Neural cell (in vitro differentiated cells): ENCODE measurements at regions not wholly inside any gene's neighbourhood (a gene's known extent, or its start where the extent isn't known, plus 50 kb on each side); places are given as distances from the start of the nearest gene placed in this dataset.

Experiments
- H2AFZ ChIP-seq: fragments of 200-600, 300-800 bp; sonication (generic), shearing (Covaris generic); 2 replicates; pipeline ENCODE4 v1.6.0; 2014; ENCODE audit warnings: low read depth, mild to moderate bottlenecking, antibody characterized with exemption, low read length, moderate library complexity
- H3F3A ChIP-seq: fragments of 200-600 bp; shearing (Covaris generic); 2 replicates; pipeline ENCODE4 v1.6.1; 2016; ENCODE audit warnings: mild to moderate bottlenecking, moderate library complexity, mixed read lengths, antibody characterized with exemption, low read length; ENCODE audit not compliant: insufficient read depth, poor library complexity, severe bottlenecking
- H3K27ac ChIP-seq: fragments of 200-600, 300-800 bp; sonication (generic), shearing (Covaris generic); 2 replicates; pipeline ENCODE4 v1.5.1; 2014; ENCODE audit warnings: mild to moderate bottlenecking, low read length, moderate library complexity
- H3K27me3 ChIP-seq: fragments of 300-800, 200-600 bp; sonication (generic), shearing (Covaris generic); 2 replicates; pipeline ENCODE4 v1.6.0; 2014; ENCODE audit warnings: mild to moderate bottlenecking, low read depth, low read length, moderate library complexity; ENCODE audit not compliant: insufficient read depth
- H3K36me3 ChIP-seq: fragments of 300-800, 200-600 bp; sonication (generic), shearing (Covaris generic); 2 replicates; pipeline ENCODE4 v1.5.1; 2014; ENCODE audit warnings: mild to moderate bottlenecking, antibody characterized with exemption, low read length, moderate library complexity; ENCODE audit not compliant: insufficient read depth
- H3K4me2 ChIP-seq: fragments of 300-800, 200-600 bp; sonication (generic), shearing (Covaris generic); 2 replicates; pipeline ENCODE4 v1.6.0; 2014; ENCODE audit warnings: mild to moderate bottlenecking, low read length
- H3K4me3 ChIP-seq: fragments of 300-800, 200-600 bp; sonication (generic), shearing (Covaris generic); 2 replicates; pipeline ENCODE4 v1.5.1; 2014; ENCODE audit warnings: mild to moderate bottlenecking, low read length, moderate library complexity
- H3K79me2 ChIP-seq: fragments of 200-600 bp; shearing (Covaris generic); replicated peaks from 2 replicates; pipeline ENCODE4 v1.6.0; 2014; ENCODE audit warnings: mild to moderate bottlenecking, low read length, moderate library complexity; ENCODE audit not compliant: insufficient read depth
- H3K9ac ChIP-seq: fragments of 300-800, 200-600 bp; sonication (generic), shearing (Covaris generic); 2 replicates; pipeline ENCODE4 v1.6.1; 2016; ENCODE audit warnings: mild to moderate bottlenecking, low read length, mixed read lengths
- H3K9me2 ChIP-seq: fragments of 200-600 bp; shearing (Covaris generic); 2 replicates; pipeline ENCODE4 v1.6.1; 2016; ENCODE audit warnings: mild to moderate bottlenecking, low read length, mixed read lengths; ENCODE audit not compliant: insufficient read depth
- H3K9me3 ChIP-seq: fragments of 200-600, 300-800 bp; sonication (generic), shearing (Covaris generic); 2 replicates; pipeline ENCODE4 v1.6.1; 2016; ENCODE audit warnings: mild to moderate bottlenecking, mixed run types, low read length, moderate library complexity, mixed read lengths
- H4K20me1 ChIP-seq: fragments of 200-600 bp; shearing (Covaris generic); 2 replicates; pipeline ENCODE4 v1.6.1; 2016; ENCODE audit warnings: mild to moderate bottlenecking, mixed run types; ENCODE audit not compliant: insufficient read depth
- EP300 ChIP-seq: fragments of 450-650 bp; conservative IDR thresholded peaks from 2 replicates; pipeline ENCODE4 v1.6.1; 2014; ENCODE audit warnings: antibody characterized with exemption, mild to moderate bottlenecking, moderate library complexity; ENCODE audit not compliant: poor library complexity, severe bottlenecking
- EZH2 ChIP-seq: fragments of 200-600, 300-800 bp; shearing (Covaris generic), sonication (generic); IDR thresholded peaks from 2 replicates; pipeline ENCODE4 v1.6.1; 2014; ENCODE audit warnings: antibody characterized with exemption, low read length, borderline replicate concordance, mild to moderate bottlenecking; ENCODE audit not compliant: insufficient read depth, poor library complexity, severe bottlenecking
- MXI1 ChIP-seq: fragments of 450-650 bp; conservative IDR thresholded peaks from 2 replicates; pipeline ENCODE4 v1.6.1; 2014; ENCODE audit warnings: antibody characterized with exemption, mild to moderate bottlenecking; ENCODE audit not compliant: poor library complexity, severe bottlenecking
- POLR2AphosphoS5 ChIP-seq: IDR thresholded peaks from 2 replicates; pipeline ENCODE4 v1.6.1; 2012
- RAD21 ChIP-seq: fragments of 450-650 bp; conservative IDR thresholded peaks from 2 replicates; pipeline ENCODE4 v1.6.1; 2014; ENCODE audit warnings: antibody characterized with exemption, mild to moderate bottlenecking, moderate library complexity
- SMC3 ChIP-seq: fragments of 450-650 bp; conservative IDR thresholded peaks from 2 replicates; pipeline ENCODE4 v1.6.1; 2014; ENCODE audit warnings: antibody characterized with exemption, mild to moderate bottlenecking, moderate library complexity; ENCODE audit not compliant: poor library complexity
- TAF1 ChIP-seq: IDR thresholded peaks from 2 replicates; pipeline ENCODE4 v1.6.1; 2012; ENCODE audit warnings: low read depth
- TF ChIP-seq, protein P1 (sequence below): fragments of 450-650 bp; IDR thresholded peaks from 2 replicates; pipeline ENCODE4 v1.5.1; 2014; ENCODE audit warnings: antibody characterized with exemption, mild to moderate bottlenecking, moderate library complexity; ENCODE audit not compliant: poor library complexity, severe bottlenecking
- TF ChIP-seq, protein P2 (sequence below): IDR thresholded peaks from 2 replicates; pipeline ENCODE4 v1.6.1; 2012; ENCODE audit warnings: borderline replicate concordance

DNA sequence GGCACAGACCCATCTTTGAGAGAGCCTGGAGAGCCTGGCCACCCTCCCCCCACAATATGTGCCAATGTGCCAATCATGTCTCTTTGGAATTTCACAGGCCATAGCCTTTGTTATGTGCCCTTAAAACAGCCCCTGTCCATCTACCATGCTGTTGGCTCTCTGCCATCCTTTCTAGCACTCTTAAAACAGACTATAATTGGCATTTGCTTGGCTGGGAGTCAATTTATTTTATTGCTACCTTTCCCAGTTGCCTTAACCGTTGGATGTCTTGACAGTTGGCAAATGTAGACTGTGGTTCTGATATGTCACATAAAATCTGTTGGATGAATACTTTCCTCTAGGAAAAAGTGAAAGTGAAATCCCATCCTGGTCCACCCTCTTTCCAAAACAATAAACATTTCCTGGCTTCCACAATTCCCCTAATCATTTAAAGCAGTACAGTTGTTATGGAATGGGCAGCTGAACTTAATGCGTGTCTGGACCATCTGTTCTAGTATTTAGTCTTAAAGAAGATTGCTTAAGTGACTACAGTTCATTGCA is 394.0 kb downstream of the KCNJ2 start:
- no peak for TF ChIP-seq EZH2
- Histone ChIP-seq H3K4me3 (no peak overlapping the region), H2AFZ (no peak overlapping the region), H4K20me1 (no peaks in the 10 kb centered on the region), H3K9me3 (no peaks in the 10 kb centered on the region), H3K9ac (no peak overlapping the region), H3F3A (no peaks in the 10 kb centered on the region), H3K79me2 (no peaks in the 10 kb centered on the region), H3K36me3 (no peaks in the 10 kb centered on the region), H3K27me3 (no peaks in the 10 kb centered on the region), H3K4me2 (no peak overlapping the region), H3K9me2 (no peaks in the 10 kb centered on the region), H3K27ac (no peak overlapping the region)

DNA sequence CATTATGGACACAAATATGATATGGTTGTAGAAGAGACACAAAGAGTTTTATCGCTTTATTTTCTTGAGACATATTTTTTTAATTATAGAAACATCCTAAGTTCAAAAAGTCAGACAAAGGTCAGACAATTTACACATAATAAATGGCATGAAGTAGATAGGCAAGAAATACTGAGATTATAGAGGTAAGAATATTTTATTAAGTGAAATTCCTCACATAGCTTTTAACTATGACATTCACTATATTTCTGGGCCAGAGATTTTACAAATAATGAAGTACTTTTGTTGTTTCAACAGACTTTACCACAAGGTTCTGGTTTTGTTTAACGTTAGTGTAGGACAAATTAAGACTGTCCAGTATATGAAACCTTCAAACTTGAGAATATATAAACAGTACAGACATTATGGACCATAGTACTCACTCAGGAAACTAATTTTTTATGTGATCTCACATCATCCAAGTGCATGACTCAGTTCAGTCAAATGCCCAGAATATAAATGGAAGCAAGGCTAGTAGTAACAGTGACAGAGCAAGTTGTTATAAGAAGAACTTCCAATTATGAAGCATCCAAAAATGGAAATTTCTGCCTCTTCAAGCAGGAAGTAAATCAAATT is 394.8 kb downstream of the KCNJ2 start:
- no peaks in the 10 kb centered on the region for H3K27me3 ChIP-seq
- H3F3A ChIP-seq: no peaks in the 10 kb centered on the region
- no peaks in the 10 kb centered on the region for H3K9me2 ChIP-seq
- no peaks in the 10 kb centered on the region for H3K36me3 ChIP-seq
- H2AFZ ChIP-seq: no peak overlapping the region
- TF ChIP-seq, protein P1, sequence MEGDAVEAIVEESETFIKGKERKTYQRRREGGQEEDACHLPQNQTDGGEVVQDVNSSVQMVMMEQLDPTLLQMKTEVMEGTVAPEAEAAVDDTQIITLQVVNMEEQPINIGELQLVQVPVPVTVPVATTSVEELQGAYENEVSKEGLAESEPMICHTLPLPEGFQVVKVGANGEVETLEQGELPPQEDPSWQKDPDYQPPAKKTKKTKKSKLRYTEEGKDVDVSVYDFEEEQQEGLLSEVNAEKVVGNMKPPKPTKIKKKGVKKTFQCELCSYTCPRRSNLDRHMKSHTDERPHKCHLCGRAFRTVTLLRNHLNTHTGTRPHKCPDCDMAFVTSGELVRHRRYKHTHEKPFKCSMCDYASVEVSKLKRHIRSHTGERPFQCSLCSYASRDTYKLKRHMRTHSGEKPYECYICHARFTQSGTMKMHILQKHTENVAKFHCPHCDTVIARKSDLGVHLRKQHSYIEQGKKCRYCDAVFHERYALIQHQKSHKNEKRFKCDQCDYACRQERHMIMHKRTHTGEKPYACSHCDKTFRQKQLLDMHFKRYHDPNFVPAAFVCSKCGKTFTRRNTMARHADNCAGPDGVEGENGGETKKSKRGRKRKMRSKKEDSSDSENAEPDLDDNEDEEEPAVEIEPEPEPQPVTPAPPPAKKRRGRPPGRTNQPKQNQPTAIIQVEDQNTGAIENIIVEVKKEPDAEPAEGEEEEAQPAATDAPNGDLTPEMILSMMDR: no peak
- no peak for TF ChIP-seq SMC3
- no peak for TF ChIP-seq RAD21
- TF ChIP-seq MXI1: no peak
- TF ChIP-seq TAF1: no peak
- TF ChIP-seq EZH2: no peak
- TF ChIP-seq POLR2AphosphoS5: no peak
- TF ChIP-seq, protein P2, sequence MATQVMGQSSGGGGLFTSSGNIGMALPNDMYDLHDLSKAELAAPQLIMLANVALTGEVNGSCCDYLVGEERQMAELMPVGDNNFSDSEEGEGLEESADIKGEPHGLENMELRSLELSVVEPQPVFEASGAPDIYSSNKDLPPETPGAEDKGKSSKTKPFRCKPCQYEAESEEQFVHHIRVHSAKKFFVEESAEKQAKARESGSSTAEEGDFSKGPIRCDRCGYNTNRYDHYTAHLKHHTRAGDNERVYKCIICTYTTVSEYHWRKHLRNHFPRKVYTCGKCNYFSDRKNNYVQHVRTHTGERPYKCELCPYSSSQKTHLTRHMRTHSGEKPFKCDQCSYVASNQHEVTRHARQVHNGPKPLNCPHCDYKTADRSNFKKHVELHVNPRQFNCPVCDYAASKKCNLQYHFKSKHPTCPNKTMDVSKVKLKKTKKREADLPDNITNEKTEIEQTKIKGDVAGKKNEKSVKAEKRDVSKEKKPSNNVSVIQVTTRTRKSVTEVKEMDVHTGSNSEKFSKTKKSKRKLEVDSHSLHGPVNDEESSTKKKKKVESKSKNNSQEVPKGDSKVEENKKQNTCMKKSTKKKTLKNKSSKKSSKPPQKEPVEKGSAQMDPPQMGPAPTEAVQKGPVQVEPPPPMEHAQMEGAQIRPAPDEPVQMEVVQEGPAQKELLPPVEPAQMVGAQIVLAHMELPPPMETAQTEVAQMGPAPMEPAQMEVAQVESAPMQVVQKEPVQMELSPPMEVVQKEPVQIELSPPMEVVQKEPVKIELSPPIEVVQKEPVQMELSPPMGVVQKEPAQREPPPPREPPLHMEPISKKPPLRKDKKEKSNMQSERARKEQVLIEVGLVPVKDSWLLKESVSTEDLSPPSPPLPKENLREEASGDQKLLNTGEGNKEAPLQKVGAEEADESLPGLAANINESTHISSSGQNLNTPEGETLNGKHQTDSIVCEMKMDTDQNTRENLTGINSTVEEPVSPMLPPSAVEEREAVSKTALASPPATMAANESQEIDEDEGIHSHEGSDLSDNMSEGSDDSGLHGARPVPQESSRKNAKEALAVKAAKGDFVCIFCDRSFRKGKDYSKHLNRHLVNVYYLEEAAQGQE: no peak
- TF ChIP-seq EP300: no peak
- no peak overlapping the region for H3K4me3 ChIP-seq
- no peak overlapping the region for H3K9ac ChIP-seq
- H3K4me2 ChIP-seq: no peak overlapping the region
- H4K20me1 ChIP-seq: no peaks in the 10 kb centered on the region
- H3K27ac ChIP-seq: no peak overlapping the region
- H3K79me2 ChIP-seq: no peaks in the 10 kb centered on the region
- no peaks in the 10 kb centered on the region for H3K9me3 ChIP-seq
